Heart left ventricle (tissue), 13 donors: ENCODE measurements at regions not wholly inside any gene's neighbourhood (a gene's known extent, or its start where the extent isn't known, plus 50 kb on each side); places are given as distances from the start of the nearest gene placed in this dataset.

Experiments used
- POLR2A ChIP-seq, 2 donors: fragments of 450-650 bp; IDR thresholded peaks; one replicate each; pipeline ENCODE4 v1.6.1; 2017; ENCODE audit warnings: antibody characterized with exemption in 2 of 2, mild to moderate bottlenecking in 2 of 2, moderate library complexity in 2 of 2
- TF ChIP-seq, protein P1 (sequence below), 12 donors: fragments of 200-600 bp; sonication (generic) in 4 of 12; IDR thresholded peaks; one replicate each; pipeline versions ENCODE4 v1.5.0 to v1.8.0; 2018 to 2022; ENCODE audit warnings: antibody characterized with exemption in 12 of 12, mild to moderate bottlenecking in 5 of 12
- donor health status: ischemic (EF 13 %, LVEDD 7.1; RV severe dilation, severe dysfunction).
- donor health status: DM: no; HTN: yes; CAD: no.
- donor health status: DM: no; HTN: no; CAD: no.
- donor health status: ischemic (EF 25% LVEDD 6.9; RV normal size, moderate dysfunction).
- donor health status: ischemic (EF 25% LVEDD 5.7; RV mildly dilated, moderate dysfunction).
- donor health status: ischemic (EF 35%, LVEDD 5.7; RV mildly dilated, moderate dysfunction).
- donor health status: nonischemic (EF 11% LVEDD 7.7; RV severe dilation, severe dysfunction).
- donor health status: DM: yes; HTN: yes; CAD: no.
- donor health status: PGD.
- donor health status: ischemic (EF 29% LVEDD 5.4; RV normal size, mild dysfunction).
- donor health status: nonischemic (EF 23%, LVEDD 6.1; RV moderate dilation, normal function).

DNA sequence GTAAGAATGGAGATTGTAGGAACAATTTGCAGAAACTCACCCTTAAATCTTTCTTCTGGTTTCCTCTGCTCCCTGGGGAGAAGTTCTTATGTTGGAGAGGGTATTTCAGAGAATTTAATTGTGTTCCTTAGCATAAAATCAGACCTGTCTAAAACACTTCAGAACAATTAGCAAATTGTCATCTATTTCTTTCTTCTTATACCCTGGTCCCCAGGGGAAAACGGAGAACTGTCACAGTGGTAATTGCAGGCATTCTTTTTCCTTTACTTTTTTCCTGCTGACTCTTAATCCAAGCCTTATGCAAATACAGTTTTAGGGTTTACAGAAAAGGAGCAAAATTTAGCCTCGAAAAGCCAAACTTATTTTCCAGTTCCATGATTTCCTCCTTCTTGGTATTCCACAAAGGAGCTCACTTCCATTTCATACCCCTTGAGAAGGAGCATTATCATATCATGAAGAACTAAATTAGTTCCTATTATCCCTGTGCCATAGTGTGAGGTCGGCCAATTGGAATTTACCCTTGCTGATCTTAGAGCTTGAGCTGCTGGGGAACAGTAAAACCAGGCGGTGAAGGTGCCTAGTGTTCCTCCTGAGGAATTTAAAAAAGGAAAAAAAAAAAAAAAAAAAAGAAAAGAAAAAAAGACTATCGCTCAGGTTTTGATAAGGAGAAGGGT lies 173.8 kb downstream of the IL15 start:
- TF ChIP-seq, protein P1, sequence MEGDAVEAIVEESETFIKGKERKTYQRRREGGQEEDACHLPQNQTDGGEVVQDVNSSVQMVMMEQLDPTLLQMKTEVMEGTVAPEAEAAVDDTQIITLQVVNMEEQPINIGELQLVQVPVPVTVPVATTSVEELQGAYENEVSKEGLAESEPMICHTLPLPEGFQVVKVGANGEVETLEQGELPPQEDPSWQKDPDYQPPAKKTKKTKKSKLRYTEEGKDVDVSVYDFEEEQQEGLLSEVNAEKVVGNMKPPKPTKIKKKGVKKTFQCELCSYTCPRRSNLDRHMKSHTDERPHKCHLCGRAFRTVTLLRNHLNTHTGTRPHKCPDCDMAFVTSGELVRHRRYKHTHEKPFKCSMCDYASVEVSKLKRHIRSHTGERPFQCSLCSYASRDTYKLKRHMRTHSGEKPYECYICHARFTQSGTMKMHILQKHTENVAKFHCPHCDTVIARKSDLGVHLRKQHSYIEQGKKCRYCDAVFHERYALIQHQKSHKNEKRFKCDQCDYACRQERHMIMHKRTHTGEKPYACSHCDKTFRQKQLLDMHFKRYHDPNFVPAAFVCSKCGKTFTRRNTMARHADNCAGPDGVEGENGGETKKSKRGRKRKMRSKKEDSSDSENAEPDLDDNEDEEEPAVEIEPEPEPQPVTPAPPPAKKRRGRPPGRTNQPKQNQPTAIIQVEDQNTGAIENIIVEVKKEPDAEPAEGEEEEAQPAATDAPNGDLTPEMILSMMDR (IDR thresholded peaks at IDR 0.05) = no peak
- no peak for TF ChIP-seq POLR2A (IDR thresholded peaks at IDR 0.05)
